ENCODE measurements at regions not wholly inside any gene's neighbourhood (a gene's known extent, or its start where the extent isn't known, plus 50 kb on each side); places are given as distances from the start of the nearest gene placed in this dataset.

GRCh38 chr7:41156268-41156667 is 546.6 kb downstream of the INHBA start:
- no peak for TF ChIP-seq CTCF (conservative IDR thresholded peaks at IDR 0.05; ENCODE audit: low read depth in 2 of 2)
- no peak for TF ChIP-seq POLR2AphosphoS5 (IDR thresholded peaks at IDR 0.05; ENCODE audit: low read depth)
- TF ChIP-seq EZH2 (IDR thresholded peaks at IDR 0.05; ENCODE audit: low read depth, unreplicated experiment) = no peak
- TF ChIP-seq EZH2phosphoT487 (IDR thresholded peaks at IDR 0.05; ENCODE audit: unreplicated experiment) = no peak
- no peak for TF ChIP-seq CREB1 (CRISPR knock-in tag; IDR thresholded peaks at IDR 0.05; ENCODE audit: low read depth)
- TF ChIP-seq REST (IDR thresholded peaks at IDR 0.05; ENCODE audit: unreplicated experiment) = no peak
- no peak for TF ChIP-seq NANOG (IDR thresholded peaks at IDR 0.05; ENCODE audit: borderline replicate concordance)
- no peak for TF ChIP-seq JUNB (IDR thresholded peaks at IDR 0.05; ENCODE audit: unreplicated experiment)

Data from GM23338 (cell line).